ENCODE measurements at regions not wholly inside any gene's neighbourhood (a gene's known extent, or its start where the extent isn't known, plus 50 kb on each side); places are given as distances from the start of the nearest gene placed in this dataset.

- no peak for TF ChIP-seq POLR2A (IDR thresholded peaks at IDR 0.05)
- TF ChIP-seq CTCF (IDR thresholded peaks at IDR 0.05), result no peak
Observed at GRCh38 chr5:158635565-158635964, 464.2 kb downstream of the EBF1 start.

Measured in Peyer's patch (tissue), 4 donors.